Parathyroid adenoma (tissue), 2 donors: ENCODE measurements at regions not wholly inside any gene's neighbourhood (a gene's known extent, or its start where the extent isn't known, plus 50 kb on each side); places are given as distances from the start of the nearest gene placed in this dataset.

ENCODE experiments used
- H2AFZ ChIP-seq: fragments of 300-600 bp; sonication (generic); one replicate; pipeline ENCODE4 v1.7.0; 2017; ENCODE audit warnings: antibody characterized with exemption, mild to moderate bottlenecking
- H3K27ac ChIP-seq: fragments of 300-600 bp; sonication (generic); one replicate; pipeline ENCODE4 v1.7.0; 2017
- H3K27me3 ChIP-seq: fragments of 300-600 bp; sonication (generic); one replicate; pipeline ENCODE4 v1.7.0; 2017; ENCODE audit warnings: low read length; ENCODE audit not compliant: control insufficient read depth, insufficient read depth
- H3K36me3 ChIP-seq: fragments of 300-600 bp; sonication (generic); one replicate; pipeline ENCODE4 v1.7.0; 2017; ENCODE audit warnings: low read length; ENCODE audit not compliant: control insufficient read depth, insufficient read depth
- H3K4me1 ChIP-seq: fragments of 300-600 bp; sonication (generic); one replicate; pipeline ENCODE4 v1.7.0; 2017; ENCODE audit warnings: control low read depth
- H3K4me2 ChIP-seq: fragments of 300-600 bp; sonication (generic); one replicate; pipeline ENCODE4 v1.7.0; 2017; ENCODE audit warnings: low read length
- H3K4me3 ChIP-seq: fragments of 300-600 bp; sonication (generic); one replicate; pipeline ENCODE4 v1.7.0; 2017; ENCODE audit warnings: low read depth, low read length
- H3K79me2 ChIP-seq: fragments of 300-600 bp; sonication (generic); one replicate; pipeline ENCODE4 v1.7.0; 2017; ENCODE audit warnings: control low read depth
- H3K9ac ChIP-seq: fragments of 300-600 bp; sonication (generic); one replicate; pipeline ENCODE4 v1.7.0; 2017; ENCODE audit warnings: mild to moderate bottlenecking
- H3K9me3 ChIP-seq: fragments of 300-600 bp; sonication (generic); one replicate; pipeline ENCODE4 v1.7.0; 2017; ENCODE audit warnings: low read length; ENCODE audit not compliant: control insufficient read depth
- TF ChIP-seq, protein P1 (sequence below): fragments of 300-600 bp; sonication (generic); IDR thresholded peaks from one replicate; pipeline ENCODE4 v1.7.0; 2017; ENCODE audit warnings: antibody characterized with exemption, mild to moderate bottlenecking
- donor health status: primary hyperparathyroidism.

DNA sequence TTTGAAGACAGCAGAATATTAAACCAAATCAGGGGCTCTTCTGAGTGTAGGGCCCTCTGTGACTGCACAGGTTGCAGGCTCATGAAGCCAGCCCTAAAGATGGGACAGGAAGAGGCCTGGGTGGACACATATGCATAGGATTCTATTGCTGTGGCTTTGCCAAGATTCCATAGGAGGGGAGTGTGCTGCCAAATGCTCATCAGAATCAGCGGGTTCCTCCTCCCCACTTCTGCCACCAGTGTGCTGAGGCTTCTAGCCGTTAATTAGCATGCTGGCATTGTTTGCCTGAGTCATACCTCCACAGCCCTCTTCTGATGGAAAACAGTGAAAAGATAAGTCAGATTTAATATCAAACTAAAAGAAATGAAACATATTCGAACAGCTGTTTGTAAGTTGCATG is 103.9 kb upstream of the TMEFF2 start:
- no peaks in the 10 kb centered on the region for H3K79me2 ChIP-seq
- no peak overlapping the region for H3K9ac ChIP-seq
- H3K4me3 ChIP-seq, result no peak overlapping the region
- H3K36me3 ChIP-seq, result no peaks in the 10 kb centered on the region
- H3K4me2 ChIP-seq, result no peak overlapping the region
- no peaks in the 10 kb centered on the region for H3K9me3 ChIP-seq
- no peaks in the 10 kb centered on the region for H3K27me3 ChIP-seq
- TF ChIP-seq, protein P1, sequence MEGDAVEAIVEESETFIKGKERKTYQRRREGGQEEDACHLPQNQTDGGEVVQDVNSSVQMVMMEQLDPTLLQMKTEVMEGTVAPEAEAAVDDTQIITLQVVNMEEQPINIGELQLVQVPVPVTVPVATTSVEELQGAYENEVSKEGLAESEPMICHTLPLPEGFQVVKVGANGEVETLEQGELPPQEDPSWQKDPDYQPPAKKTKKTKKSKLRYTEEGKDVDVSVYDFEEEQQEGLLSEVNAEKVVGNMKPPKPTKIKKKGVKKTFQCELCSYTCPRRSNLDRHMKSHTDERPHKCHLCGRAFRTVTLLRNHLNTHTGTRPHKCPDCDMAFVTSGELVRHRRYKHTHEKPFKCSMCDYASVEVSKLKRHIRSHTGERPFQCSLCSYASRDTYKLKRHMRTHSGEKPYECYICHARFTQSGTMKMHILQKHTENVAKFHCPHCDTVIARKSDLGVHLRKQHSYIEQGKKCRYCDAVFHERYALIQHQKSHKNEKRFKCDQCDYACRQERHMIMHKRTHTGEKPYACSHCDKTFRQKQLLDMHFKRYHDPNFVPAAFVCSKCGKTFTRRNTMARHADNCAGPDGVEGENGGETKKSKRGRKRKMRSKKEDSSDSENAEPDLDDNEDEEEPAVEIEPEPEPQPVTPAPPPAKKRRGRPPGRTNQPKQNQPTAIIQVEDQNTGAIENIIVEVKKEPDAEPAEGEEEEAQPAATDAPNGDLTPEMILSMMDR, result no peak
- no peaks in the 10 kb centered on the region for H3K4me1 ChIP-seq
- H3K27ac ChIP-seq, result no peak overlapping the region
- no peak overlapping the region for H2AFZ ChIP-seq

DNA sequence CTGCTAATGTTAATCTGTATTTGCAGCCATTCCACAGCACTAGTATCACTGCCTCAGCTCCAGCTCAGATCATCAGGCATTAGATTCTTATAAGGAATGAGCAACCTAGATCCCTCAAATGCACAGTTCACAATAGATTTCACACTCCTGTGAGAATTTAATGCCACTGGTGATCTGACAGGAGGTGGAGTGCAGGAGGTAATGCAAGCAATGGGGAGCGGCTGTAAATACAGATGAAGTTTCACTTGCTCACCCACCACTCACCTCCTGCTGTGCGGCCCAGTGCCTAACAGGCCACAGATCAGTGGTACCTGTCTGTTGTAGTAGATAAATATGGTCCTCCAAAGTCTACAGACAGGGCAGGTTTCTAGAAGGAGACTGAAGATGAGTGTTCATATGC is 97.7 kb upstream of the TMEFF2 start:
- Histone ChIP-seq H3K4me3 (no peak overlapping the region), H3K27me3 (no peaks in the 10 kb centered on the region), H2AFZ (no peak overlapping the region), H3K27ac (no peak overlapping the region), H3K9ac (no peak overlapping the region), H3K9me3 (no peaks in the 10 kb centered on the region), H3K79me2 (no peaks in the 10 kb centered on the region), H3K4me2 (no peak overlapping the region), H3K4me1 (no peaks in the 10 kb centered on the region), H3K36me3 (no peaks in the 10 kb centered on the region)
- TF ChIP-seq, protein P1, result no peak

DNA sequence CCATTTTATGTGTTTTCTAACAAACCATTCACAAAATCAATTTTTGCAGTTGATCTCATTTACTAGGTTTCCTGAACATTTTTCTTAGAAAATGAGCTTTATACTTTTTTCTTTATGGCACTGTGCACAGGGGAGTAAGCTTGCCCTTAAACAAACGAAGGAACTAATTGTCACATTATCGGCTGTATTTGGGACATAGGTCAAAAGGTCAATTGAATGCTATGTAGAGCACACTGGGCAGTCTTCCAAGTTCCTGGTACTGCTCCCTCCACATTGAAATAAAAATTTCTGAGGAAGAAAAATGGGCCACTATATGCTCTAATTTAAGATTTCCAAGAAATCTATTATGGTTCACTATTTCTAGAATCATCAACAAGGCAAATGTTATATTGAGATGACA is 93.6 kb upstream of the TMEFF2 start:
- Histone ChIP-seq H3K4me2 (no peak overlapping the region), H3K9ac (no peak overlapping the region), H3K4me3 (no peak overlapping the region), H2AFZ (no peak overlapping the region), H3K27me3 (no peaks in the 10 kb centered on the region), H3K4me1 (no peaks in the 10 kb centered on the region), H3K36me3 (no peaks in the 10 kb centered on the region), H3K79me2 (no peaks in the 10 kb centered on the region), H3K9me3 (no peaks in the 10 kb centered on the region), H3K27ac (no peak overlapping the region)
- TF ChIP-seq, protein P1, result no peak

DNA sequence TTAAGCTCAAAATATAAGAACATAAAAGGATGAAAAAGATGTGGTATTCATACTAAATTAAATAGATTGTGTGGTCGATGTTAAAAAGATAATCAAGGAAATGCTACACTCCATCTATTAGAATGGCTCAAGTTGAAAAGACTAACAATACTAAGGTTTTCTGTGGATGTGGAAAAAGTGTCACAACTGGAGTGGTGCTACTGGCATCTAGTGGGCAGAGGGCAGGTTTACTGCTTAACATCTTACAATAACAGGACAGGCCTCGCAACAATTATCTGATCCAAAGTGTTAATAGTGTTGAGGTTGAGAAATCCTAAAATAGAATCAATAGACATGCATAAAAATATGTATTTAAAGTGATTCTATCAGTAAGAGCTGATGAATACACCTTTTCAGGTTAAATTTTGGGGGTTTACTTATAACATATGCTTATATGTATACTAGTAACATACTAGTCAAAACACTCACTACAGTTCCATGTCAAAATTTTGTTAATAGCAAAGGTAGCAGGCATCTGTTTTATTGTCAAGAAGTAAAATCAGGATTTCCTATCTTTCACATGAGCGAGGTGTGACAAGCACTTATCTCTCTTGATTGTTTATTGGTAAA is 91.5 kb upstream of the TMEFF2 start:
- TF ChIP-seq, protein P1, result no peak
- no peak overlapping the region for H3K27ac ChIP-seq
- H3K9me3 ChIP-seq, result no peaks in the 10 kb centered on the region

DNA sequence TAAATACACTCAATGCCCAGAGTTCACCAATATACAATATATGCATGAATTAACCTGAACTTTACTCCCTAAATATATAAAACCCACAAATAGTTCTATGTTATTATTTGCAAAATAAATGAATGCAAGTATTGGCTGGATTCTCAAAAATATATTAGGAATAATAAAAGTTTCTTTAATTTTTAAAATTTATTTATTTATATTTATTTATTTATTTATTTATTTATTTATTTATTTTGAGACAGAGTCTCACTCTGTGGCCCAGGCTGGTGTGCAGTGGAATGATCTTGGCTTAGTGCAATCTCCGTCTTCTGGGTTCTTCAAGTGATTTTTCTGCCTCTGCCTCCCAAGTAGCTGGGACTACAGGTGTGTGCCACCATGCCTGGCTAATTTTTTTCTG is 88.7 kb upstream of the TMEFF2 start:
- Histone ChIP-seq H2AFZ (no peak overlapping the region), H3K9ac (no peak overlapping the region), H3K4me1 (no peaks in the 10 kb centered on the region), H3K4me3 (no peak overlapping the region), H3K79me2 (no peaks in the 10 kb centered on the region), H3K36me3 (no peaks in the 10 kb centered on the region), H3K4me2 (no peak overlapping the region), H3K27ac (no peak overlapping the region), H3K27me3 (no peaks in the 10 kb centered on the region), H3K9me3 (no peaks in the 10 kb centered on the region)
- TF ChIP-seq, protein P1, result no peak

More for the DNA sequence above, 91.5 kb upstream of the TMEFF2 start:
- no peak overlapping the region for H3K4me2 ChIP-seq
- H3K27me3 ChIP-seq, result no peaks in the 10 kb centered on the region
- no peak overlapping the region for H2AFZ ChIP-seq
- H3K79me2 ChIP-seq, result no peaks in the 10 kb centered on the region
- no peak overlapping the region for H3K9ac ChIP-seq
- H3K36me3 ChIP-seq, result no peaks in the 10 kb centered on the region
- H3K4me3 ChIP-seq, result no peak overlapping the region
- no peaks in the 10 kb centered on the region for H3K4me1 ChIP-seq
